Testis (tissue), 2 donors: ENCODE measurements at regions not wholly inside any gene's neighbourhood (a gene's known extent, or its start where the extent isn't known, plus 50 kb on each side); places are given as distances from the start of the nearest gene placed in this dataset.

Experiments used
- CTCF ChIP-seq, 3 experiments: fragments of 450-650 bp in 2 of 3; fragments of 200-600 bp in 1 of 3; sonication (generic) in 1 of 3; IDR thresholded peaks; one replicate each; pipeline ENCODE4 v1.5.1; 2016 to 2019; ENCODE audit warnings: antibody characterized with exemption in 3 of 3, mild to moderate bottlenecking in 2 of 3, moderate library complexity in 1 of 3
- POLR2A ChIP-seq: fragments of 450-650 bp; IDR thresholded peaks from one replicate; pipeline ENCODE4 v1.6.1; 2017; ENCODE audit warnings: antibody characterized with exemption, mild to moderate bottlenecking, moderate library complexity

GRCh38 chr1:191561276-191561675 is 597.0 kb upstream of the RGS18 start:
- no peak for TF ChIP-seq CTCF (IDR thresholded peaks at IDR 0.05)
- TF ChIP-seq POLR2A, result no peak
